Trophoblast cell (in vitro differentiated cells and primary cell): ENCODE measurements at regions not wholly inside any gene's neighbourhood (a gene's known extent, or its start where the extent isn't known, plus 50 kb on each side); places are given as distances from the start of the nearest gene placed in this dataset.
A peak's percentile ranks its signal among the peaks of the same experiment; 100 is the strongest.
"Not testable (repeated sequence)": the region's sequence is repeated elsewhere in the genome, so short reads cannot be mapped to it uniquely, and the experiment has no call there.

Experiments used
- DNase-seq, 2 donors: peaks; one replicate each; pipeline ENCODE4 v3.0.0-alpha.2; 2016
- H2AFZ ChIP-seq: 2 replicates; pipeline ENCODE4 v1.6.1; 2013; ENCODE audit warnings: low read length, moderate library complexity, mild to moderate bottlenecking; ENCODE audit not compliant: insufficient read depth, poor library complexity
- H2AK5ac ChIP-seq: 2 replicates; pipeline ENCODE4 v1.6.1; 2013; ENCODE audit warnings: mild to moderate bottlenecking, low read length
- H2BK120ac ChIP-seq: 2 replicates; pipeline ENCODE4 v1.6.1; 2013; ENCODE audit warnings: low read length, mild to moderate bottlenecking, moderate library complexity; ENCODE audit not compliant: insufficient read depth, poor library complexity
- H2BK12ac ChIP-seq: 2 replicates; pipeline ENCODE4 v1.6.1; 2013; ENCODE audit warnings: mild to moderate bottlenecking, low read length, moderate library complexity
- H2BK5ac ChIP-seq: 2 replicates; pipeline ENCODE4 v1.6.1; 2013; ENCODE audit warnings: low read length, low read depth, moderate library complexity, mild to moderate bottlenecking; ENCODE audit not compliant: poor library complexity
- H3K14ac ChIP-seq: 2 replicates; pipeline ENCODE4 v1.6.1; 2013; ENCODE audit warnings: mild to moderate bottlenecking, low read length
- H3K18ac ChIP-seq: 2 replicates; pipeline ENCODE4 v1.6.1; 2013; ENCODE audit warnings: mild to moderate bottlenecking, low read length
- H3K23ac ChIP-seq: 2 replicates; pipeline ENCODE4 v1.6.1; 2013; ENCODE audit warnings: low read length
- H3K27ac ChIP-seq: 2 replicates; pipeline ENCODE4 v1.5.1; 2013; ENCODE audit warnings: low read depth, mild to moderate bottlenecking, inconsistent platforms, low read length, moderate library complexity
- H3K27me3 ChIP-seq: 2 replicates; pipeline ENCODE4 v1.6.1; 2013; ENCODE audit warnings: inconsistent platforms, mild to moderate bottlenecking, low read length, moderate library complexity; ENCODE audit not compliant: insufficient read depth
- H3K36me3 ChIP-seq, 2 experiments: 1 replicate in 1 of 2; 2 replicates in 1 of 2; pipeline ENCODE4 v1.6.1; 2013; ENCODE audit warnings: low read length in 2 of 2, mild to moderate bottlenecking in 2 of 2, moderate library complexity in 1 of 2; ENCODE audit not compliant: insufficient read depth in 2 of 2, control insufficient read depth in 1 of 2
- H3K4ac ChIP-seq: 2 replicates; pipeline ENCODE4 v1.6.1; 2013; ENCODE audit warnings: low read depth, mild to moderate bottlenecking, low read length, moderate library complexity
- H3K4me1 ChIP-seq, 2 experiments: 1 replicate in 1 of 2; 2 replicates in 1 of 2; pipeline ENCODE4 v1.6.1; 2013; ENCODE audit warnings: low read length in 2 of 2, mild to moderate bottlenecking in 2 of 2, moderate library complexity in 1 of 2; ENCODE audit not compliant: insufficient read depth in 2 of 2, control insufficient read depth in 1 of 2
- H3K4me2 ChIP-seq: 2 replicates; pipeline ENCODE4 v1.6.1; 2013; ENCODE audit warnings: inconsistent platforms, mild to moderate bottlenecking, low read length, moderate library complexity
- H3K4me3 ChIP-seq: 2 replicates; pipeline ENCODE4 v1.5.1; 2013; ENCODE audit warnings: mild to moderate bottlenecking, low read depth, low read length, inconsistent platforms
- H3K79me1 ChIP-seq: one replicate; pipeline ENCODE4 v1.6.1; 2013; ENCODE audit warnings: low read length
- H3K79me2 ChIP-seq: 2 replicates; pipeline ENCODE4 v1.6.1; 2013; ENCODE audit warnings: low read length, mild to moderate bottlenecking; ENCODE audit not compliant: control insufficient read depth, insufficient read depth, poor library complexity
- H3K9ac ChIP-seq: 2 replicates; pipeline ENCODE4 v1.6.1; 2013; ENCODE audit warnings: mild to moderate bottlenecking, low read length
- H3K9me3 ChIP-seq: 2 replicates; pipeline ENCODE4 v1.6.1; 2013; ENCODE audit warnings: low read depth, mild to moderate bottlenecking, control low read depth, inconsistent platforms, low read length; ENCODE audit not compliant: insufficient read depth
- H4K12ac ChIP-seq: 2 replicates; pipeline ENCODE4 v1.6.1; 2013; ENCODE audit warnings: low read depth, mild to moderate bottlenecking, low read length, moderate library complexity
- H4K8ac ChIP-seq: 2 replicates; pipeline ENCODE4 v1.6.1; 2013; ENCODE audit warnings: low read depth, mild to moderate bottlenecking, low read length, moderate library complexity
- H4K91ac ChIP-seq: one replicate; pipeline ENCODE4 v1.6.1; 2013; ENCODE audit warnings: low read depth, mild to moderate bottlenecking, low read length, moderate library complexity
- WGBS: extraction: QIAGEN DNeasy Blood & Tissue Kit; methylation state at CpG from one replicate; pipeline ENCODE4 v1.1.7; 2013; ENCODE audit warnings: missing lambda C conversion rate; ENCODE audit not compliant: insufficient read length, insufficient coverage; ENCODE audit errors: extremely low coverage; 5-methylcytosine and 5-hydroxymethylcytosine counted together

- Histone ChIP-seq H3K27me3 (no peaks in the 10 kb centered on the region), H2BK12ac (no peak overlapping the region), H3K9me3 (peaks cover 3% of the 10 kb centered on the region), H3K23ac (no peak overlapping the region), H4K8ac (no peak overlapping the region), H3K79me1 (no peaks in the 10 kb centered on the region), H3K4me2 (no peak overlapping the region), H3K14ac (no peak overlapping the region), H3K36me3 (no peaks in the 10 kb centered on the region), H2BK120ac (no peak overlapping the region), H2AK5ac (no peak overlapping the region), H4K12ac (no peak overlapping the region), H2AFZ (no peak overlapping the region), H3K79me2 (no peaks in the 10 kb centered on the region), H3K4ac (no peak overlapping the region), H3K9ac (no peak overlapping the region), H3K4me3 (no peak overlapping the region), H3K27ac (no peak overlapping the region), H2BK5ac (no peak overlapping the region), H3K4me1 (peaks cover 0 to 12% of the 10 kb centered on the region in 2 experiments), H4K91ac (no peak overlapping the region), H3K18ac (no peak overlapping the region)
- no peak for DNase-seq
These were observed 242.8 kb downstream of the KCNE4 start for GRCh38 chr2:223294756-223295155.

- no peak for DNase-seq
- H4K8ac ChIP-seq = no peak overlapping the region
- H2BK5ac ChIP-seq = no peak overlapping the region
- H3K4me3 ChIP-seq = no peak overlapping the region
- no peak overlapping the region for H3K4ac ChIP-seq
- no peak overlapping the region for H2AFZ ChIP-seq
- H3K18ac ChIP-seq = no peak overlapping the region
- H3K79me1 ChIP-seq = no peaks in the 10 kb centered on the region
- H2BK120ac ChIP-seq = no peak overlapping the region
- no peak overlapping the region for H3K14ac ChIP-seq
- H3K36me3 ChIP-seq = no peaks in the 10 kb centered on the region
- H3K9me3 ChIP-seq = peaks cover 2% of the 10 kb centered on the region
- H2AK5ac ChIP-seq = no peak overlapping the region
- no peak overlapping the region for H3K4me2 ChIP-seq
- no peak overlapping the region for H4K12ac ChIP-seq
- H3K4me1 ChIP-seq = peaks cover 0 to 10% of the 10 kb centered on the region in 2 experiments
- H2BK12ac ChIP-seq = no peak overlapping the region
- no peaks in the 10 kb centered on the region for H3K79me2 ChIP-seq
- no peak overlapping the region for H3K23ac ChIP-seq
- H3K27me3 ChIP-seq = no peaks in the 10 kb centered on the region
- H3K27ac ChIP-seq = no peak overlapping the region
- no peak overlapping the region for H3K9ac ChIP-seq
- H4K91ac ChIP-seq = peak overlapping the region; percentile 29
These were observed 245.8 kb downstream of the KCNE4 start for GRCh38 chr2:223297788-223298187.

GRCh38 chr2:223298329-223298728 lies 246.3 kb downstream of the KCNE4 start:
- H4K12ac ChIP-seq, H3K27ac ChIP-seq, H3K4me3 ChIP-seq, H3K14ac ChIP-seq, H2AK5ac ChIP-seq, DNase-seq, H3K18ac ChIP-seq, H3K36me3 ChIP-seq, H2BK120ac ChIP-seq, H3K79me2 ChIP-seq, H3K4me2 ChIP-seq, H4K8ac ChIP-seq, H3K4me1 ChIP-seq, H4K91ac ChIP-seq, H3K27me3 ChIP-seq, H2AFZ ChIP-seq, H2BK5ac ChIP-seq, H3K79me1 ChIP-seq, H3K9me3 ChIP-seq, H3K23ac ChIP-seq, H3K9ac ChIP-seq, H3K4ac ChIP-seq, H2BK12ac ChIP-seq: not testable (repeated sequence)
- no CpG with 5 or more reads among the region's 4 CpGs for WGBS

- Histone ChIP-seq H3K79me2 (no peaks in the 10 kb centered on the region), H3K9me3 (no peaks in the 10 kb centered on the region), H4K8ac (no peak overlapping the region), H3K27ac (no peak overlapping the region), H3K4me2 (no peak overlapping the region), H3K14ac (no peak overlapping the region), H3K23ac (no peak overlapping the region), H4K91ac (no peak overlapping the region), H3K18ac (no peak overlapping the region), H3K4me3 (no peak overlapping the region), H2BK120ac (no peak overlapping the region), H3K4me1 (peaks cover 0 to 9% of the 10 kb centered on the region in 2 experiments), H3K4ac (no peak overlapping the region), H2BK5ac (no peak overlapping the region), H2BK12ac (no peak overlapping the region), H4K12ac (no peak overlapping the region), H3K9ac (no peak overlapping the region), H2AK5ac (no peak overlapping the region), H3K79me1 (no peaks in the 10 kb centered on the region), H2AFZ (no peak overlapping the region), H3K36me3 (no peaks in the 10 kb centered on the region), H3K27me3 (no peaks in the 10 kb centered on the region)
- DNase-seq = no peak
- no CpG with 5 or more reads among the region's 4 CpGs for WGBS
These were observed 248.3 kb downstream of the KCNE4 start for GRCh38 chr2:223300326-223300725.

- Histone ChIP-seq H3K23ac (no peak overlapping the region), H2AK5ac (no peak overlapping the region), H4K12ac (no peak overlapping the region), H3K27me3 (no peaks in the 10 kb centered on the region), H3K79me2 (no peaks in the 10 kb centered on the region), H3K4ac (no peak overlapping the region), H3K9me3 (no peaks in the 10 kb centered on the region), H2BK12ac (no peak overlapping the region), H2BK5ac (no peak overlapping the region), H2BK120ac (no peak overlapping the region), H3K4me2 (no peak overlapping the region), H3K27ac (no peak overlapping the region), H3K14ac (no peak overlapping the region), H3K4me3 (no peak overlapping the region), H3K18ac (no peak overlapping the region), H3K79me1 (no peaks in the 10 kb centered on the region), H2AFZ (no peak overlapping the region), H4K91ac (no peak overlapping the region), H3K36me3 (no peaks in the 10 kb centered on the region), H4K8ac (no peak overlapping the region), H3K9ac (no peak overlapping the region), H3K4me1 (no peaks in the 10 kb centered on the region)
- DNase-seq = peak; percentile 23 to 50
- WGBS = no CpG with 5 or more reads among the region's 3 CpGs
These were observed 254.4 kb downstream of the KCNE4 start for GRCh38 chr2:223306371-223306770.
